GM23338 (cell line): ENCODE measurements at regions not wholly inside any gene's neighbourhood (a gene's known extent, or its start where the extent isn't known, plus 50 kb on each side); places are given as distances from the start of the nearest gene placed in this dataset.

ENCODE experiments used
- ATAC-seq: fragments of 200-7000 bp; cut with Tn5 transposase; 3 replicates; pipeline ENCODE4 v1.9.1; 2020
- DNase-seq: peaks from one replicate; pipeline ENCODE4 v3.0.0-alpha.2; 2015; ENCODE audit warnings: low spot score
- H2AFZ ChIP-seq: fragments of 200-600 bp; sonication (generic); 2 replicates; pipeline ENCODE4 v1.8.0; 2016; ENCODE audit warnings: antibody characterized with exemption, mild to moderate bottlenecking, moderate library complexity
- H3F3A ChIP-seq: fragments of 200-600 bp; sonication (generic); replicated peaks from 2 replicates; pipeline ENCODE4 v1.8.0; 2017; ENCODE audit warnings: antibody characterized with exemption, mixed run types, low read depth
- H3K27ac ChIP-seq: fragments of 200-600 bp; sonication (generic); 2 replicates; pipeline ENCODE4 v1.6.1; 2016; ENCODE audit warnings: low read depth
- H3K27me3 ChIP-seq: fragments of 200-600 bp; sonication (generic); 2 replicates; pipeline ENCODE4 v1.8.0; 2016; ENCODE audit warnings: mild to moderate bottlenecking, mixed run types, moderate library complexity; ENCODE audit not compliant: insufficient read depth
- H3K36me3 ChIP-seq: fragments of 200-600 bp; sonication (generic); 2 replicates; pipeline ENCODE4 v1.8.0; 2016; ENCODE audit warnings: mild to moderate bottlenecking; ENCODE audit not compliant: insufficient read depth
- H3K4me1 ChIP-seq: fragments of 200-600 bp; sonication (generic); 2 replicates; pipeline ENCODE4 v1.8.0; 2016; ENCODE audit warnings: mild to moderate bottlenecking, moderate library complexity; ENCODE audit not compliant: insufficient read depth
- H3K4me2 ChIP-seq: fragments of 200-600 bp; sonication (generic); 2 replicates; pipeline ENCODE4 v1.7.1; 2017; ENCODE audit warnings: mixed run types
- H3K4me3 ChIP-seq: fragments of 200-600 bp; sonication (generic); 2 replicates; pipeline ENCODE4 v1.6.1; 2016; ENCODE audit warnings: mixed run types
- H3K79me2 ChIP-seq: fragments of 200-600 bp; sonication (generic); replicated peaks from 2 replicates; pipeline ENCODE4 v1.8.0; 2017; ENCODE audit warnings: mild to moderate bottlenecking; ENCODE audit not compliant: insufficient read depth
- H3K9me2 ChIP-seq: fragments of 200-600 bp; sonication (generic); 2 replicates; pipeline ENCODE4 v1.8.0; 2017; ENCODE audit not compliant: insufficient read depth
- H4K20me1 ChIP-seq: fragments of 200-600 bp; sonication (generic); replicated peaks from 2 replicates; pipeline ENCODE4 v1.8.0; 2017; ENCODE audit warnings: mild to moderate bottlenecking; ENCODE audit not compliant: insufficient read depth
- H3K27ac Mint-ChIP-seq: 2 replicates; pipeline ENCODE4 v1.8.0; 2020; ENCODE audit warnings: inconsistent platforms, mild to moderate bottlenecking, moderate library complexity, mixed read lengths
- H3K27me3 Mint-ChIP-seq: 3 replicates; pipeline ENCODE4 v1.8.0; 2022; ENCODE audit warnings: low read depth, mild to moderate bottlenecking, moderate library complexity, mixed read lengths, inconsistent platforms; ENCODE audit not compliant: insufficient read depth, poor library complexity
- H3K36me3 Mint-ChIP-seq: 3 replicates; pipeline ENCODE4 v1.8.0; 2021; ENCODE audit warnings: low read depth, mild to moderate bottlenecking, inconsistent platforms, moderate library complexity, mixed read lengths
- H3K4me1 Mint-ChIP-seq: 3 replicates; pipeline ENCODE4 v1.8.0; 2020; ENCODE audit warnings: mild to moderate bottlenecking, inconsistent platforms, mixed read lengths
- H3K4me3 Mint-ChIP-seq: 3 replicates; pipeline ENCODE4 v1.8.0; 2021; ENCODE audit warnings: moderate library complexity, mild to moderate bottlenecking, inconsistent platforms, mixed read lengths
- H3K9me3 Mint-ChIP-seq: 3 replicates; pipeline ENCODE4 v1.8.0; 2020; ENCODE audit warnings: moderate library complexity, mild to moderate bottlenecking, inconsistent platforms, mixed read lengths
- ETS1 ChIP-seq: IDR thresholded peaks from 2 replicates; pipeline ENCODE4 v1.6.1; 2016; ENCODE audit warnings: antibody characterized with exemption
- EZH2 ChIP-seq: fragments of 200-600 bp; sonication (generic); IDR thresholded peaks from one replicate; pipeline ENCODE4 v1.8.0; 2017; ENCODE audit warnings: antibody characterized with exemption, mild to moderate bottlenecking, low read depth; ENCODE audit not compliant: unreplicated experiment
- JUNB ChIP-seq: IDR thresholded peaks from one replicate; pipeline ENCODE4 v1.6.1; 2016; ENCODE audit warnings: antibody characterized with exemption; ENCODE audit not compliant: unreplicated experiment
- NANOG ChIP-seq: IDR thresholded peaks from 2 replicates; pipeline ENCODE4 v1.6.1; 2016; ENCODE audit warnings: antibody characterized with exemption, borderline replicate concordance
- REST ChIP-seq: IDR thresholded peaks from one replicate; pipeline ENCODE4 v1.6.1; 2018; ENCODE audit warnings: antibody characterized with exemption; ENCODE audit not compliant: unreplicated experiment
- STAT1 ChIP-seq: IDR thresholded peaks from one replicate; pipeline ENCODE4 v1.6.1; 2016; ENCODE audit warnings: antibody characterized with exemption; ENCODE audit not compliant: unreplicated experiment
- ZNF331 ChIP-seq: fragments of 250-450 bp; sonication (Bioruptor Pico); IDR thresholded peaks from 2 replicates; pipeline ENCODE4 v1.5.0; 2020; ENCODE audit warnings: low read depth, mild to moderate bottlenecking, moderate library complexity
- TF ChIP-seq, protein P1 (sequence below): fragments of 250-450 bp; sonication (Bioruptor Pico); IDR thresholded peaks from 2 replicates; pipeline ENCODE4 v1.5.0; 2020; ENCODE audit warnings: mild to moderate bottlenecking, moderate library complexity

GRCh38 chr1:198901266-198901665, 262.4 kb downstream of the PTPRC start (continued):
- TF ChIP-seq, protein P1, sequence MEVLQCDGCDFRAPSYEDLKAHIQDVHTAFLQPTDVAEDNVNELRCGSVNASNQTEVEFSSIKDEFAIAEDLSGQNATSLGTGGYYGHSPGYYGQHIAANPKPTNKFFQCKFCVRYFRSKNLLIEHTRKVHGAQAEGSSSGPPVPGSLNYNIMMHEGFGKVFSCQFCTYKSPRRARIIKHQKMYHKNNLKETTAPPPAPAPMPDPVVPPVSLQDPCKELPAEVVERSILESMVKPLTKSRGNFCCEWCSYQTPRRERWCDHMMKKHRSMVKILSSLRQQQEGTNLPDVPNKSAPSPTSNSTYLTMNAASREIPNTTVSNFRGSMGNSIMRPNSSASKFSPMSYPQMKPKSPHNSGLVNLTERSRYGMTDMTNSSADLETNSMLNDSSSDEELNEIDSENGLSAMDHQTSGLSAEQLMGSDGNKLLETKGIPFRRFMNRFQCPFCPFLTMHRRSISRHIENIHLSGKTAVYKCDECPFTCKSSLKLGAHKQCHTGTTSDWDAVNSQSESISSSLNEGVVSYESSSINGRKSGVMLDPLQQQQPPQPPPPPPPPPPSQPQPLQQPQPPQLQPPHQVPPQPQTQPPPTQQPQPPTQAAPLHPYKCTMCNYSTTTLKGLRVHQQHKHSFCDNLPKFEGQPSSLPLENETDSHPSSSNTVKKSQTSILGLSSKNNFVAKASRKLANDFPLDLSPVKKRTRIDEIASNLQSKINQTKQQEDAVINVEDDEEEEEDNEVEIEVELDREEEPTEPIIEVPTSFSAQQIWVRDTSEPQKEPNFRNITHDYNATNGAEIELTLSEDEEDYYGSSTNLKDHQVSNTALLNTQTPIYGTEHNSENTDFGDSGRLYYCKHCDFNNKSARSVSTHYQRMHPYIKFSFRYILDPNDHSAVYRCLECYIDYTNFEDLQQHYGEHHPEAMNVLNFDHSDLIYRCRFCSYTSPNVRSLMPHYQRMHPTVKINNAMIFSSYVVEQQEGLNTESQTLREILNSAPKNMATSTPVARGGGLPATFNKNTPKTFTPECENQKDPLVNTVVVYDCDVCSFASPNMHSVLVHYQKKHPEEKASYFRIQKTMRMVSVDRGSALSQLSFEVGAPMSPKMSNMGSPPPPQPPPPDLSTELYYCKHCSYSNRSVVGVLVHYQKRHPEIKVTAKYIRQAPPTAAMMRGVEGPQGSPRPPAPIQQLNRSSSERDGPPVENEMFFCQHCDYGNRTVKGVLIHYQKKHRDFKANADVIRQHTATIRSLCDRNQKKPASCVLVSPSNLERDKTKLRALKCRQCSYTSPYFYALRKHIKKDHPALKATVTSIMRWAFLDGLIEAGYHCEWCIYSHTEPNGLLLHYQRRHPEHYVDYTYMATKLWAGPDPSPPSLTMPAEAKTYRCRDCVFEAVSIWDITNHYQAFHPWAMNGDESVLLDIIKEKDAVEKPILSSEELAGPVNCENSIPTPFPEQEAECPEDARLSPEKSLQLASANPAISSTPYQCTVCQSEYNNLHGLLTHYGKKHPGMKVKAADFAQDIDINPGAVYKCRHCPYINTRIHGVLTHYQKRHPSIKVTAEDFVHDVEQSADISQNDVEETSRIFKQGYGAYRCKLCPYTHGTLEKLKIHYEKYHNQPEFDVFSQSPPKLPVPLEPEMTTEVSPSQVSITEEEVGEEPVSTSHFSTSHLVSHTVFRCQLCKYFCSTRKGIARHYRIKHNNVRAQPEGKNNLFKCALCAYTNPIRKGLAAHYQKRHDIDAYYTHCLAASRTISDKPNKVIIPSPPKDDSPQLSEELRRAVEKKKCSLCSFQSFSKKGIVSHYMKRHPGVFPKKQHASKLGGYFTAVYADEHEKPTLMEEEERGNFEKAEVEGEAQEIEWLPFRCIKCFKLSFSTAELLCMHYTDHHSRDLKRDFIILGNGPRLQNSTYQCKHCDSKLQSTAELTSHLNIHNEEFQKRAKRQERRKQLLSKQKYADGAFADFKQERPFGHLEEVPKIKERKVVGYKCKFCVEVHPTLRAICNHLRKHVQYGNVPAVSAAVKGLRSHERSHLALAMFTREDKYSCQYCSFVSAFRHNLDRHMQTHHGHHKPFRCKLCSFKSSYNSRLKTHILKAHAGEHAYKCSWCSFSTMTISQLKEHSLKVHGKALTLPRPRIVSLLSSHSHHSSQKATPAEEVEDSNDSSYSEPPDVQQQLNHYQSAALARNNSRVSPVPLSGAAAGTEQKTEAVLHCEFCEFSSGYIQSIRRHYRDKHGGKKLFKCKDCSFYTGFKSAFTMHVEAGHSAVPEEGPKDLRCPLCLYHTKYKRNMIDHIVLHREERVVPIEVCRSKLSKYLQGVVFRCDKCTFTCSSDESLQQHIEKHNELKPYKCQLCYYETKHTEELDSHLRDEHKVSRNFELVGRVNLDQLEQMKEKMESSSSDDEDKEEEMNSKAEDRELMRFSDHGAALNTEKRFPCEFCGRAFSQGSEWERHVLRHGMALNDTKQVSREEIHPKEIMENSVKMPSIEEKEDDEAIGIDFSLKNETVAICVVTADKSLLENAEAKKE = no peak
- TF ChIP-seq EZH2 (no peak), ETS1 (no peak)

DNA sequence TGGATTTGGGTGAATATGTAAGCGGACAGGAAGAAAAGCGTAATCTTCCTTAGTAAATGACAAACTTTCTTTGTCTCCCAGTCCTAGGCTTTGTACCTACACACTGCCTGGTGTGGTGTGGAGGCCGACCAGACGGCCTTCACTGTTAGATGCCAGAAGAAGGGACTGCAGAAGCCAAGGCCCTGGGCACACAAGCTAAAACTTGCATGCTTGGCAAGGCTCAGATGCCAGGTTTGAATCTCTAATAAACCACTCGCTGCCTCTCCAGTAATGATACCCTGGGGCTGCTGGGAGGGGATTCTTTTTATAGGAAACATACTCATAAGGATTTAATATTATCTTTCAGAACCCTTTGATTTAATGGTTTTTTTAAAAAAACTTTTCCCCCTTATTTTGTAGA, 263.8 kb downstream of the PTPRC start:
- no peaks in the 10 kb centered on the region for H3K9me3 Mint-ChIP-seq
- ATAC-seq (peak; percentile 68), DNase-seq (peak; percentile 5)
- no peaks in the 10 kb centered on the region for H3K36me3 ChIP-seq
- H3K9me2 ChIP-seq = no peaks in the 10 kb centered on the region
- peaks cover 14% of the 10 kb centered on the region for H3K4me1 Mint-ChIP-seq
- no peak overlapping the region for H3K27ac ChIP-seq
- peaks cover 17% of the 10 kb centered on the region for H3K4me1 ChIP-seq
- peak overlapping the region; percentile 85; the same call in 1 of the 2 replicates for H2AFZ ChIP-seq
- H3K36me3 Mint-ChIP-seq = no peaks in the 10 kb centered on the region
- no peak overlapping the region for H3K4me3 Mint-ChIP-seq
- H3K79me2 ChIP-seq = no peaks in the 10 kb centered on the region
- no peak overlapping the region for H3K4me2 ChIP-seq
- H3F3A ChIP-seq = no peaks in the 10 kb centered on the region
- no peaks in the 10 kb centered on the region for H3K27me3 ChIP-seq
- H3K27me3 Mint-ChIP-seq = no peaks in the 10 kb centered on the region
- peak overlapping the region; percentile 94 for H3K27ac Mint-ChIP-seq
- no peak overlapping the region; the same call in 1 of the 2 replicates for H3K4me3 ChIP-seq
- no peaks in the 10 kb centered on the region for H4K20me1 ChIP-seq
- no peak for TF ChIP-seq ZNF331 (CRISPR knock-in tag)
- TF ChIP-seq EZH2 = no peak
- no peak for TF ChIP-seq STAT1
- no peak for TF ChIP-seq JUNB
- no peak for TF ChIP-seq REST
- TF ChIP-seq ETS1 = no peak
- TF ChIP-seq NANOG = no peak
